ENCODE measurements at regions not wholly inside any gene's neighbourhood (a gene's known extent, or its start where the extent isn't known, plus 50 kb on each side); places are given as distances from the start of the nearest gene placed in this dataset.

GRCh38 chr6:120990866-120991265 lies 343.4 kb downstream of the TBC1D32 start:
- TF ChIP-seq POLR2A (IDR thresholded peaks at IDR 0.05; ENCODE audit: low read depth, low read length) (no peak), CTCF (conservative IDR thresholded peaks at IDR 0.05; ENCODE audit: low read depth, low read length) (no peak), BHLHE40 (IDR thresholded peaks at IDR 0.05; ENCODE audit: low read depth, low read length) (no peak), ELK1 (IDR thresholded peaks at IDR 0.05; ENCODE audit: borderline replicate concordance, low read depth, low read length) (no peak), RFX5 (IDR thresholded peaks at IDR 0.05; ENCODE audit: low read depth, low read length) (no peak), MXI1 (IDR thresholded peaks at IDR 0.05; ENCODE audit: borderline replicate concordance, low read depth, low read length) (no peak), RAD21 (IDR thresholded peaks at IDR 0.05; ENCODE audit: low read length) (no peak), MAFK (IDR thresholded peaks at IDR 0.05; ENCODE audit: low read depth, low read length) (no peak), RCOR1 (IDR thresholded peaks at IDR 0.05; ENCODE audit: insufficient replicate concordance, low read length) (no peak), SMC3 (IDR thresholded peaks at IDR 0.05; ENCODE audit: low read depth, low read length) (no peak), USF2 (IDR thresholded peaks at IDR 0.05; ENCODE audit: low read depth, low read length) (no peak), NFE2L2 (IDR thresholded peaks at IDR 0.05; ENCODE audit: low read depth, low read length) (no peak)

All from IMR-90 (cell line).